ENCODE measurements at regions not wholly inside any gene's neighbourhood (a gene's known extent, or its start where the extent isn't known, plus 50 kb on each side); places are given as distances from the start of the nearest gene placed in this dataset.

DNA sequence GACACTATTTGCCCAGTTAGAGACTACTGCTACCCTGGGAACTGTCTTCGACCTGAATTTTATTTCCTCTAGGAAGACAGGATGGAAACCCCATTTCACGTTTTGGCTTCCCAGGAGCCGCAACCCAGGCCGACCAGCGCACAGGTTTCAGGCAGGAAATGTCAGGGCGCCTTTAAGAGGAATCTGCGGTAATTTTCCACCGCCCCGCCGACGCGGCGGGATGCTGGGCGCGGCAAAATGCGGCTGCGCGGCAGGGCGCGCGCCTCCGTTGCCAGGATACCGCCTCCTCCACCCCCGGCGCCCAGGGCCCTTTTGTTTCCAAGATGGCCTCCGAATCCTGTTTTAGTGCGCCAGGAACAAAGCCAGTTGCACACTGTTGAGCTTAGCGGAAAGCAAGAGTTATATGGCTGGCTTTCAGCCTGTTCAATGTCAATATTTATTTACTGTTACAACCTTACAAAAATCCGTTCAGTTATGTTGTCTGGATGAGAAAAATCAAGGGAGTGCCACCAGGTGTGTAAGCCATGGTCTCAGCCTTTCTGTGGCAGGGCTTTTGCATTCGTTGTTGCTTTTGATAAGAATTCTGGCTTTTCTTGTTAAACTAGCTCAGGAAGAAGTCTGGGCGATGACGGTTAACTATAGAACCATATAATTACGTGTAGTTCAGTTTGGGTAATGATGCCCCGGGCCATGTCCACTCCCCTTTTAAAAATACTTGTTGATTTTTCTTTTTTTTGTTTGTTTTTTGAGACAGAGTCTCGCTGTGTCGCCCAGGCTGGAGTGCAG is 79.7 kb upstream of the CHD2 start (continued):
- TF ChIP-seq, protein P1, sequence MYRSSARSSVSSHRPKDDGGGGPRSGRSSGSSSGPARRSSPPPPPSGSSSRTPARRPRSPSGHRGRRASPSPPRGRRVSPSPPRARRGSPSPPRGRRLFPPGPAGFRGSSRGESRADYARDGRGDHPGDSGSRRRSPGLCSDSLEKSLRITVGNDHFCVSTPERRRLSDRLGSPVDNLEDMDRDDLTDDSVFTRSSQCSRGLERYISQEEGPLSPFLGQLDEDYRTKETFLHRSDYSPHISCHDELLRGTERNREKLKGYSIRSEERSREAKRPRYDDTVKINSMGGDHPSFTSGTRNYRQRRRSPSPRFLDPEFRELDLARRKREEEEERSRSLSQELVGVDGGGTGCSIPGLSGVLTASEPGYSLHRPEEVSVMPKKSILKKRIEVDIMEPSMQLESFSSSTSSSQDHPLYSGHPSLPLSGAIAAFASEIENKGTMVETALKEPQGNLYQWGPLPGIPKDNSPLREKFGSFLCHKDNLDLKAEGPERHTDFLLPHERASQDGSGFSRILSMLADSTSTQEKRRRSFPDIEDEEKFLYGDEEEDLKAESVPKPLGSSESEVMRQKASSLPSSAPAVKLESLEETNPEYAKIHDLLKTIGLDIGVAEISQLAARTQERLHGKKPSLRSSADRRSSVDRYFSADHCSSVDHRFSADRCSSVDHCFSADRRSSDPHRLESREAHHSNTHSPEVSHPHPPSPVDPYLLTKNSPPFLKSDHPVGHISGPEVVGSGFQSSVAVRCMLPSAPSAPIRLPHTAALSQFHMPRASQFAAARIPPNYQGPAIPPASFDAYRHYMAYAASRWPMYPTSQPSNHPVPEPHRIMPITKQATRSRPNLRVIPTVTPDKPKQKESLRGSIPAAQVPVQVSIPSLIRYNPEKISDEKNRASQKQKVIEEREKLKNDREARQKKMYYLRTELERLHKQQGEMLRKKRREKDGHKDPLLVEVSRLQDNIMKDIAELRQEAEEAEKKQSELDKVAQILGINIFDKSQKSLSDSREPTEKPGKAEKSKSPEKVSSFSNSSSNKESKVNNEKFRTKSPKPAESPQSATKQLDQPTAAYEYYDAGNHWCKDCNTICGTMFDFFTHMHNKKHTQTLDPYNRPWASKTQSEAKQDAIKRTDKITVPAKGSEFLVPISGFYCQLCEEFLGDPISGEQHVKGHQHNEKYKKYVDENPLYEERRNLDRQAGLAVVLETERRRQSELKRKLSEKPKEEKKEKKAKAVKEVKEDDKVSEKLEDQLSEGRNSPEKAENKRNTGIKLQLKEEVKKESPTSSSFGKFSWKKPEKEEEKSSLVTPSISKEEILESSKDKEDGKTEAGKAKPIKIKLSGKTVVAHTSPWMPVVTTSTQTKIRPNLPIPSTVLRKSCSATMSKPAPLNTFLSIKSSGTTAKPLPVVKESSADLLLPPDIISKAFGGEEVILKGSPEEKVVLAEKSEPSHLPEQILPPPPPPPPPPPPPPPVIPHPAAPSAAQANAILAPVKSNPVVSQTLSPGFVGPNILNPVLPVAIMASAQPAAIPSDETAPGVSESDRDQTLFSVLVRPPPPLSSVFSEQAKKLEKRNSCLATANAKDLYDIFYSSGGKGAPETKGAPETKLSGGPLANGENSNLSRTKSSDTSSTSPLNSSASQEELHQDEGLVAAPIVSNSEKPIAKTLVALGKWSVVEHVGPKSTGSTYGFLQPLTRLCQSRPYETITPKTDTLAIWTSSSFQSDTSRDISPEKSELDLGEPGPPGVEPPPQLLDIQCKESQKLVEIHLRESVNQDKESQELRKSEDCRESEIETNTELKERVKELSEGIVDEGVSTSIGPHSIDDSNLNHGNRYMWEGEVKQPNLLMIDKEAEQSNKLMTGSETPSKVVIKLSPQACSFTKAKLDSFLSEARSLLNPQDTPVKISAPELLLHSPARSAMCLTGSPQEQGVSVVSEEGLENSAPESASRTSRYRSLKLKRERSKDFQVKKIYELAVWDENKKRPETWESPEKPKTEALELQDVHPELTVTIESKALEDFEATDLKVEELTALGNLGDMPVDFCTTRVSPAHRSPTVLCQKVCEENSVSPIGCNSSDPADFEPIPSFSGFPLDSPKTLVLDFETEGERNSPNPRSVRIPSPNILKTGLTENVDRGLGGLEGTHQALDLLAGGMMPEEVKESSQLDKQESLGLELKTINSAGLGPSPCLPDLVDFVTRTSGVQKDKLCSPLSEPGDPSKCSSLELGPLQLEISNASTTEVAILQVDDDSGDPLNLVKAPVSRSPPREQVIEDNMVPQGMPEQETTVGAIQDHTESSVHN (CRISPR knock-in tag; IDR thresholded peaks at IDR 0.05) = no peak
- no peak for TF ChIP-seq RCOR2 (CRISPR knock-in tag; IDR thresholded peaks at IDR 0.05)
- no peak for TF ChIP-seq HNF4G (IDR thresholded peaks at IDR 0.05; ENCODE audit: borderline replicate concordance, low read depth, low read length)
- TF ChIP-seq HNF4G (CRISPR knock-in tag; IDR thresholded peaks at IDR 0.05; ENCODE audit: borderline replicate concordance, low read depth) = peak; percentile 44; the same call in 1 of the 2 replicates
- TF ChIP-seq ZNF567 (CRISPR knock-in tag; IDR thresholded peaks at IDR 0.05; ENCODE audit: borderline replicate concordance) = 0 out of 2 replicates have a peak, but pooled peaks have one; percentile 24
- TF ChIP-seq, protein P2, sequence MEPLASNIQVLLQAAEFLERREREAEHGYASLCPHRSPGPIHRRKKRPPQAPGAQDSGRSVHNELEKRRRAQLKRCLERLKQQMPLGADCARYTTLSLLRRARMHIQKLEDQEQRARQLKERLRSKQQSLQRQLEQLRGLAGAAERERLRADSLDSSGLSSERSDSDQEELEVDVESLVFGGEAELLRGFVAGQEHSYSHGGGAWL (CRISPR knock-in tag; IDR thresholded peaks at IDR 0.05) = no peak
- TF ChIP-seq MED13 (CRISPR knock-in tag; IDR thresholded peaks at IDR 0.05) = no peak
- TF ChIP-seq GABPB1 (CRISPR knock-in tag; IDR thresholded peaks at IDR 0.05) = peak; percentile 68; the same call in 1 of the 2 replicates
- no peak for TF ChIP-seq ZFP41 (CRISPR knock-in tag; IDR thresholded peaks at IDR 0.05; ENCODE audit: borderline replicate concordance)
- TF ChIP-seq POLR2AphosphoS5 (IDR thresholded peaks at IDR 0.05; ENCODE audit: low read depth, low read length) = peak; percentile 85
- TF ChIP-seq RBM39 (IDR thresholded peaks at IDR 0.05; ENCODE audit: low read depth, low read length, poor library complexity, severe bottlenecking) = peak; percentile 72
- TF ChIP-seq HNRNPLL (IDR thresholded peaks at IDR 0.05; ENCODE audit: low read depth, low read length, poor library complexity, severe bottlenecking) = peak; percentile 72
- TF ChIP-seq ZNF724P (CRISPR knock-in tag; IDR thresholded peaks at IDR 0.05; ENCODE audit: borderline replicate concordance) = 0 out of 2 replicates have a peak, but pooled peaks have one; percentile 37
- peak; percentile 68 for TF ChIP-seq SAP130 (CRISPR knock-in tag; IDR thresholded peaks at IDR 0.05; ENCODE audit: low read depth)
- TF ChIP-seq ZNF879 (CRISPR knock-in tag; IDR thresholded peaks at IDR 0.05) = no peak
- TF ChIP-seq, protein P3, sequence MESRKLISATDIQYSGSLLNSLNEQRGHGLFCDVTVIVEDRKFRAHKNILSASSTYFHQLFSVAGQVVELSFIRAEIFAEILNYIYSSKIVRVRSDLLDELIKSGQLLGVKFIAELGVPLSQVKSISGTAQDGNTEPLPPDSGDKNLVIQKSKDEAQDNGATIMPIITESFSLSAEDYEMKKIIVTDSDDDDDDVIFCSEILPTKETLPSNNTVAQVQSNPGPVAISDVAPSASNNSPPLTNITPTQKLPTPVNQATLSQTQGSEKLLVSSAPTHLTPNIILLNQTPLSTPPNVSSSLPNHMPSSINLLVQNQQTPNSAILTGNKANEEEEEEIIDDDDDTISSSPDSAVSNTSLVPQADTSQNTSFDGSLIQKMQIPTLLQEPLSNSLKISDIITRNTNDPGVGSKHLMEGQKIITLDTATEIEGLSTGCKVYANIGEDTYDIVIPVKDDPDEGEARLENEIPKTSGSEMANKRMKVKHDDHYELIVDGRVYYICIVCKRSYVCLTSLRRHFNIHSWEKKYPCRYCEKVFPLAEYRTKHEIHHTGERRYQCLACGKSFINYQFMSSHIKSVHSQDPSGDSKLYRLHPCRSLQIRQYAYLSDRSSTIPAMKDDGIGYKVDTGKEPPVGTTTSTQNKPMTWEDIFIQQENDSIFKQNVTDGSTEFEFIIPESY (CRISPR knock-in tag; IDR thresholded peaks at IDR 0.05) = peak; percentile 48; the same call in 1 of the 2 replicates
- TF ChIP-seq ATF7-NPFF (CRISPR knock-in tag; IDR thresholded peaks at IDR 0.05; ENCODE audit: low read depth) = no peak
- peak; percentile 61 for TF ChIP-seq SALL1 (CRISPR knock-in tag; IDR thresholded peaks at IDR 0.05)
- peak; percentile 56; the same call in 1 of the 2 replicates for TF ChIP-seq ZNF614 (CRISPR knock-in tag; IDR thresholded peaks at IDR 0.05; ENCODE audit: borderline replicate concordance)
